GM18505 (cell line): ENCODE measurements at regions not wholly inside any gene's neighbourhood (a gene's known extent, or its start where the extent isn't known, plus 50 kb on each side); places are given as distances from the start of the nearest gene placed in this dataset.

Source experiments
- ATAC-seq: cut with Tn5 transposase; IDR thresholded peaks from one replicate; pipeline ENCODE4 v1.9.1; 2021; ENCODE audit not compliant: unreplicated experiment
- POLR2A ChIP-seq: IDR thresholded peaks from 4 replicates; pipeline ENCODE4 v1.6.1; 2011; ENCODE audit warnings: borderline replicate concordance; ENCODE audit not compliant: insufficient read depth, insufficient read length; ENCODE audit errors: extremely low read depth

DNA sequence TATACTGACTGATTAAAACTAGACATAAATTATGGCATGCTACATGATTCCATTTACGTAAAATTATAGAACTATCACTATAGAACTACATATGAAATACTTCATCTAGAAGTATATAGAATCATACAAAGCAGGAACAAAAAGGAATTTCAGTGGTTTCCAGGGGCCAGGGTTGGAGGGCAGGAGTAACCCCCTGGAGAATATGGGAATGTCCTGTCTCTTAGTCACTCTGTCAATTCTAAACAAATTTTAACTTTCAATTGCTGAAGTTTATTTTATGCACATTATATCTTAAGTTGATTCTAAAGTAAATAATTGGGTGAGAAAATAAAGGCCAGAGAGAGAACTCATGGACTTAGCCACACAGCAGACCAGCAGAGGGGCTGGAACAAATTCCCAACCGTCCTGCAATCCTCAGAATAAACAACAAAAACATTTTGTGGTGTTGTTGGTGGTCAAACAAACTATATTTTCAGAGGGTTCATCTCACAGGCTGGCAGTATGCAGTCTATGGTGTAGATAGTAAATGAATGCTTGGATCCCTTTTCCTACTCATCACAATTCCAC lies 476.9 kb upstream of the SLIT2 start:
- ATAC-seq, result no peak
- TF ChIP-seq POLR2A, result no peak

GRCh38 chr4:19772581-19772980 lies 479.1 kb upstream of the SLIT2 start:
- no peak for TF ChIP-seq POLR2A
- ATAC-seq, result no peak

GRCh38 chr4:19756661-19757060 lies 495.0 kb upstream of the SLIT2 start:
- ATAC-seq, result no peak

DNA sequence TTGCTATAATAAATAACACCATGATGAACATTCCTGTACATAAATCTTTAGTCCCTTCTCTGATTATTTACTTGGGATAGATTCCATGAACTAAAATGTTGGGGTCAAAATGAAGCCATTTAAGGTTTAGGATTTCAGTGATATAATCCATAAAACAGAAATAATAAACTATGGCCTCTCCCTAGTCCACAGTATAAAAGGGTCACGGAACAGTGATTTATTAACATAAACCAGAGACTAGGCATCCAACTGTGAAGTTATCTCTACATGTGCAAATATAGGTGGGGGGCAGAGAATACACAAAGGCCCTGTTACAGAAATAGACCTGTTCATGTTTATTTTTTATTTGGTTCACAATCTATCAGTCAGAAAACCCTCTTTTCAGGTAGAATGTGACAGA lies 499.1 kb upstream of the SLIT2 start:
- no peak for ATAC-seq
- TF ChIP-seq POLR2A, result no peak

More at GRCh38 chr4:19756661-19757060, 495.0 kb upstream of the SLIT2 start:
- TF ChIP-seq POLR2A, result no peak

- ATAC-seq, result no peak
- TF ChIP-seq POLR2A, result no peak
Measured at GRCh38 chr4:19748519-19749479, 502.9 kb upstream of the SLIT2 start.

GRCh38 chr4:19746377-19746776 lies 505.3 kb upstream of the SLIT2 start:
- no peak for ATAC-seq
- TF ChIP-seq POLR2A, result no peak

DNA sequence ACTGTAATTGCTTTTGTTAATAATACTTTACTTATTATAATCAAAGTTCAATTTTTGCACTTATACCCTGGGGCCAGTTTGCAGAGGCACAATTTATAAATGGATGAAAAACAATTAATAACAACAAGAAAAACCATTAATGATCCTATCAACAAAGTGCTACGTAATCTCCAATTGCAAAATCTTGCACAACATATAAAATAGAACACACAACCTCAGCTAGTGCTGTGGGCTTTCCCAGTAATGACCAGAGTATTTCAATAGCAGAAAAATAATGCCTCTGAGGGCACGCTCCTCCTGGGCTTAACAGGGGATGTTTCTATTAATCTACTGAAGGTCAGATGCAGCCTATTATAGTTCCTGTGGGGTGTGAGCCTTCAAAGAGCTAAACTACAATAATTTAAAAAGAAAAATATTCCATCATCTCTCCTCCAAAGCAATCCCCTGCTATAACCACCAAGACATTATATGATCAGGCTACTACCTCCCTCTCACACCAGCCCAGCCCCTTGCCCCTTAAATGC lies 508.5 kb upstream of the SLIT2 start:
- no peak for ATAC-seq
- TF ChIP-seq POLR2A, result no peak

DNA sequence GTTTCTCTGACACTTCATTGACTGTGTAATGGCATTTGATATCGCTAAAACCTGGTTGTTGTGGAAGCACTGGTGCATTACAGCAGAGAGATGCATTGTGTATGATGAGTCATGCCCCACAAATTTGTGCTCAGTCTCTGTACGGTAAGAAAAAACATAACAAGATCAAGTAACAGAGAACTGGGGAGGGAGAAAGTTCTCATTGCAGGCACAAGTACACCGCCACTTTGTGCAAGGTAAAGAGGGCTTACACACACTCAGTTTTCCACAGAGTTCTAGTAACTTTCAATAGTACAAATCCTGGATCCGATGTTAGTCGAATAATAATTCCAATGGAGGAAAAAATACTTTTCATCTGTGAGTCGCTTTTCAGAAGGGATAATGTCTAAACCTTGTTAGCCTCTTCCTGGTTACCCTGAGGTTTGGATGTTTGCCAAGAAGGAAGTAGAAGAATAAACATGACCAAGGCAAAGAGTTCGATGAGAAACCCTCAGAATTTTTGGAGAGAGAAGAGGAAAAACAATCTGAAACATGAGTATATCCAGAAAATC lies 512.5 kb upstream of the SLIT2 start:
- ATAC-seq, result no peak
- no peak for TF ChIP-seq POLR2A

GRCh38 chr4:19736968-19737756 lies 514.5 kb upstream of the SLIT2 start:
- ATAC-seq, result no peak
- no peak for TF ChIP-seq POLR2A

- no peak for ATAC-seq
- no peak for TF ChIP-seq POLR2A
Measured at GRCh38 chr4:19735012-19735411, 516.7 kb upstream of the SLIT2 start.

GRCh38 chr4:19729886-19730651 lies 521.6 kb upstream of the SLIT2 start:
- ATAC-seq, result no peak
- no peak for TF ChIP-seq POLR2A

DNA sequence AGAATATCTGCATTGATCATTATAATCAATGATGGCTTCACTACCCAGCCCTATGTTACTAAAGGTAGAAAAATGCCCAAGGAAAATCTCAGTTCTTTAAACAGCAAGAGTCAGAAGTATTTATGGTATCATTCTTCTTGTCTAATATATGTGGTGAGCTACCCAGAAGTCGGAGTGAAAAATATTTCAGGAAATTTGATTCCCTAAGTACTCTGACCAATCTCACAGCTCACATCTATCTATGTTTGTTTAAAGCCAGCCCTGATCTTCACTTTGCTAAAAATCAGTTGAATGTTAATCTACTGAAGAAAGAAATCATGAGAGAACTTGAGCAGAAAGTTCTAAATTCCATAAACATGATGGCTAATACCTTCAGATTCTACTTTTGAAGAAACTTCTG lies 522.9 kb upstream of the SLIT2 start:
- no peak for TF ChIP-seq POLR2A
- ATAC-seq, result no peak
